ENCODE measurements at regions not wholly inside any gene's neighbourhood (a gene's known extent, or its start where the extent isn't known, plus 50 kb on each side); places are given as distances from the start of the nearest gene placed in this dataset.

DNA sequence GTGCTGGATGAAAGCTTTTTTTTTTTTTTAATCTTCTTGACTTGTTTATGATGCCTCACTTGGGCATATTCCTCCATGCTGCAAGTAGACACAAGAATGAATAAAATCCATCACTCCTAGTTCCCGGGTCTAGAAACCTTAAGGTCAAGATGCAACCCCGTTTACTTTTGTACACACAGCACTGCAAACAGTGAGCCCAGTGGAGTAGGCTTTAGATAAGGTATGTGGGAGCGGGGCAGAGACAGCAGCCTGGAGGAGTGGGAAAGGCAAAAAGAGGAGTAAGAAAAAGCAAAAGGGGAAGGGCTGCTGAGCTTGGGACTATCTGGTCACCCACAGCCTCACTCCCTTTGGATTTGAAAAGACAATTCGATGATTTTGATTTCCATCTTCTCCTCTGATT lies 429.8 kb upstream of the ARGLU1 start:
- no peak overlapping the region for H3K4me3 ChIP-seq
- H3K27ac ChIP-seq: no peak overlapping the region
- 88% methylated on average over 4 of the region's 4 CpGs for WGBS
- H3K4me1 ChIP-seq: no peaks in the 10 kb centered on the region
- no peaks in the 10 kb centered on the region for H3K27me3 ChIP-seq
- H3K9me3 ChIP-seq: no peaks in the 10 kb centered on the region
- no peak for DNase-seq (ENCODE audit: low spot score in 2 of 2)
- H3K36me3 ChIP-seq: no peaks in the 10 kb centered on the region
- TF ChIP-seq, protein P1, sequence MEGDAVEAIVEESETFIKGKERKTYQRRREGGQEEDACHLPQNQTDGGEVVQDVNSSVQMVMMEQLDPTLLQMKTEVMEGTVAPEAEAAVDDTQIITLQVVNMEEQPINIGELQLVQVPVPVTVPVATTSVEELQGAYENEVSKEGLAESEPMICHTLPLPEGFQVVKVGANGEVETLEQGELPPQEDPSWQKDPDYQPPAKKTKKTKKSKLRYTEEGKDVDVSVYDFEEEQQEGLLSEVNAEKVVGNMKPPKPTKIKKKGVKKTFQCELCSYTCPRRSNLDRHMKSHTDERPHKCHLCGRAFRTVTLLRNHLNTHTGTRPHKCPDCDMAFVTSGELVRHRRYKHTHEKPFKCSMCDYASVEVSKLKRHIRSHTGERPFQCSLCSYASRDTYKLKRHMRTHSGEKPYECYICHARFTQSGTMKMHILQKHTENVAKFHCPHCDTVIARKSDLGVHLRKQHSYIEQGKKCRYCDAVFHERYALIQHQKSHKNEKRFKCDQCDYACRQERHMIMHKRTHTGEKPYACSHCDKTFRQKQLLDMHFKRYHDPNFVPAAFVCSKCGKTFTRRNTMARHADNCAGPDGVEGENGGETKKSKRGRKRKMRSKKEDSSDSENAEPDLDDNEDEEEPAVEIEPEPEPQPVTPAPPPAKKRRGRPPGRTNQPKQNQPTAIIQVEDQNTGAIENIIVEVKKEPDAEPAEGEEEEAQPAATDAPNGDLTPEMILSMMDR (IDR thresholded peaks at IDR 0.05): no peak
- TF ChIP-seq POLR2A (IDR thresholded peaks at IDR 0.05) (no peak), POLR2AphosphoS5 (IDR thresholded peaks at IDR 0.05) (no peak), EP300 (IDR thresholded peaks at IDR 0.05) (no peak)

DNA sequence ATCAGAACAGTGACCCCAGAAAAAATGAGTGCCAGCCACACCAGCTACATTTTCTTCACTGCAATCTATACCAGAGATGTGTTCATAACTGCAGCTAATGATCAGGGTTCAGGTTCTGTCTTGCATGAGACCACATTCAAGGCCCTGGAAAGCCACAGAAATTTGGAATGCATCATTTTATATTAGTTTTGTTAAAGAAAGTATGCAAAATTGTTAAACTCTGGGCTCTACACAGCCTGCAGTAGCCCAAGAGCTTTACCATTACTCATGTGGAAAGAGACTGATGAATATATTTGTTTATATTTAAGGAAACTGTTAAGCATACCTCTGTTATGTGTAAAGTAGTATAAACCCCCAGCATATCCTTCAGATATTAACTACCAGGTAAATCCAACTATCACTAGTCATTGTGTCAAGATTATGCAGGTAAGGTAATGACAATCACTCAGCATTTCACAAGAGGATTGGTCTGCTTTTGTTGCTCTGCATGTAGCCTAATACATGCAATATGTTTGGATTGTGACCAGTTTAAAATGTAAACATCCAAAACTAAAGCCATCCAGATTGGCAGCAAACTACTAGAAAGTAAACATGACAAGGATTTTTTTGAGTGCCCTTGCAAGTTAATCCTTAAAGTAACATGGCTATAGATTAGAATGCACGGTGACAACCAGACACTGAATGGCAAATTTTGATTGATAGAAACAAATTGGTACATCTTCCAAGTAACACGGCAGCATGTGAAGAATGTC lies 429.1 kb upstream of the ARGLU1 start:
- H3K4me3 ChIP-seq: no peak overlapping the region
- 63% methylated on average over 2 of the region's 2 CpGs for WGBS
- H3K9me3 ChIP-seq: no peaks in the 10 kb centered on the region
- DNase-seq (ENCODE audit: low spot score in 2 of 2): no peak
- no peaks in the 10 kb centered on the region for H3K36me3 ChIP-seq
- no peaks in the 10 kb centered on the region for H3K4me1 ChIP-seq
- H3K27me3 ChIP-seq: no peaks in the 10 kb centered on the region
- no peak for TF ChIP-seq POLR2AphosphoS5 (IDR thresholded peaks at IDR 0.05)
- H3K27ac ChIP-seq: no peak overlapping the region

DNA sequence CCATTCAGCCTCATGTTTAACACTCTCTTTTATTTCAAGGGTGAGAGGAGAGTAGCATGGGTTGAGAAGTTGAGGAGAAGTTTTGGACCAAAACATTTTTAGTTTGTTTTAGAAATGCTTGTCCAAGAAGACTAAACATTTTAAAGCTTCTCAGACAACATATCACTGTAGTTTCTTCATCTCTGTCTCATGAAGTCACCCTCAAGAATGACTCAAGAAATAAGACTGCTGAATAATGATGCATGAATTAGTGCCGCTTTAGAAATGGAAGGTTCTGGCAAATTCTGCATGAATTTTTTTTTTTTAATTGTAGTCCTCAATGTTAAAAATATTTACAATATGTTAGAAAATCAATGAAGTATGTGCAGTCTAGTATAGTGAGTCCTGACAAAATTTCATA lies 422.7 kb upstream of the ARGLU1 start:
- no peak for DNase-seq (ENCODE audit: low spot score in 2 of 2)
- Histone ChIP-seq H3K27me3 (no peaks in the 10 kb centered on the region), H3K9me3 (no peaks in the 10 kb centered on the region), H3K27ac (no peak overlapping the region), H3K4me3 (no peak overlapping the region), H3K4me1 (peaks cover 20% of the 10 kb centered on the region), H3K36me3 (no peaks in the 10 kb centered on the region)
- TF ChIP-seq, protein P1 (IDR thresholded peaks at IDR 0.05): no peak
- TF ChIP-seq EP300 (IDR thresholded peaks at IDR 0.05) (no peak), POLR2A (IDR thresholded peaks at IDR 0.05) (no peak), POLR2AphosphoS5 (IDR thresholded peaks at IDR 0.05) (no peak)
- 91% methylated on average over 1 of the region's 1 CpG for WGBS

DNA sequence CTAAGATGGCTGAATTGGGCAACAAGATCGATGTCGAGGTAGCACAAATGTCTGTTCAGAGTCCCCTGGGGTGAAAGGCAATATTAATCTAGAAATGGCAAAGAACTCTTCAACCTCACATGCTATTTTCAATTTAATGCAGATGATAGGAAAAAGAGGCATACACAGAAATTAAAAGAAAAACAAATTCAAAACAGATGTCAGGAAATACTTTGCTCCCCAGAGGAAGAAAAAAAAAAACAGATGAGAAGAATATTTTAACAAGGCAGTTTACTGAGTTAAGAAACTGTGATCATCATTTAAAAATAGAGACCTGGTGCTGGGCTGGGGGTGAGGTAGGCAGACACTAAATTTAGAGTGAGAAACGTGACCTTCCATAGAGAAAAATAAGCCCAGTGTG lies 421.9 kb upstream of the ARGLU1 start:
- H3K4me3 ChIP-seq: no peak overlapping the region
- no peaks in the 10 kb centered on the region for H3K27me3 ChIP-seq
- H3K9me3 ChIP-seq: no peaks in the 10 kb centered on the region
- H3K36me3 ChIP-seq: no peaks in the 10 kb centered on the region
- H3K27ac ChIP-seq: no peak overlapping the region
- H3K4me1 ChIP-seq: peaks cover 20% of the 10 kb centered on the region
- 52% methylated on average over 3 of the region's 3 CpGs for WGBS
- no peak for DNase-seq (ENCODE audit: low spot score in 2 of 2)
- TF ChIP-seq EP300 (IDR thresholded peaks at IDR 0.05) (no peak), POLR2AphosphoS5 (IDR thresholded peaks at IDR 0.05) (no peak), POLR2A (IDR thresholded peaks at IDR 0.05) (no peak)
- TF ChIP-seq, protein P1 (IDR thresholded peaks at IDR 0.05): no peak

DNA sequence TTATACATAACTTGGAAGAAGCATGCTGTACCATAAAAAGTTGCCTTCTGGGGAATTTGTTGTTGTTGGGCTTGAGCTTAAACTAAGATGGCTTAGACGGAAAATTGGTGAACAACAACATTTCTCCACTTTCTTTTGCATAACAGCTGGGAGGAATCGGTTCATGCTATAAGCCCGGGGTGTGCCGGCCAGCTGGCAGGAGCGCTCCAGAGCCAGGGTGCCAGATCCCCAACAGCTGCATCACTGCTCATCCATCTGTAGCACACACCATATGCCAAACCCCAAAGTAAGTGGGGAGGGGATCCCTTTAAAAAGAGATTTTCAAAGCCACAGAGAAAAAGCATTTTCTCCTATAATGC lies 419.5 kb upstream of the ARGLU1 start:
- TF ChIP-seq POLR2AphosphoS5 (IDR thresholded peaks at IDR 0.05) (no peak), EP300 (IDR thresholded peaks at IDR 0.05) (no peak), POLR2A (IDR thresholded peaks at IDR 0.05) (no peak)
- TF ChIP-seq, protein P1 (IDR thresholded peaks at IDR 0.05): no peak
- H3K4me3 ChIP-seq: no peak overlapping the region
- no peaks in the 10 kb centered on the region for H3K9me3 ChIP-seq
- no peaks in the 10 kb centered on the region for H3K36me3 ChIP-seq
- DNase-seq (ENCODE audit: low spot score in 2 of 2): no peak
- peaks cover 20% of the 10 kb centered on the region for H3K4me1 ChIP-seq
- H3K27ac ChIP-seq: no peak overlapping the region
- H3K27me3 ChIP-seq: no peaks in the 10 kb centered on the region
- whole genome bisulfite sequencing: 39% methylated on average over 5 of the region's 5 CpGs
